ENCODE measurements at regions not wholly inside any gene's neighbourhood (a gene's known extent, or its start where the extent isn't known, plus 50 kb on each side); places are given as distances from the start of the nearest gene placed in this dataset.

GRCh38 chr3:43862992-43863805 lies 172.5 kb downstream of the ABHD5 start:
- no peak for TF ChIP-seq CTCF (IDR thresholded peaks at IDR 0.05; ENCODE audit: insufficient read depth, low read length, poor library complexity, severe bottlenecking)
- H3K27me3 ChIP-seq (replicated peaks; ENCODE audit: control insufficient read depth, insufficient read depth, low read length), result peaks cover 1% of the 10 kb centered on the region; the same call in 1 of the 2 replicates
- no peak for DNase-seq (ENCODE audit: extremely low read depth, insufficient read length)
- no peak overlapping the region for H3K4me3 ChIP-seq (replicated peaks; ENCODE audit: low read depth, low read length)
- no peaks in the 10 kb centered on the region for H3K36me3 ChIP-seq (ENCODE audit: control insufficient read depth, insufficient read depth, low read length)

DNA sequence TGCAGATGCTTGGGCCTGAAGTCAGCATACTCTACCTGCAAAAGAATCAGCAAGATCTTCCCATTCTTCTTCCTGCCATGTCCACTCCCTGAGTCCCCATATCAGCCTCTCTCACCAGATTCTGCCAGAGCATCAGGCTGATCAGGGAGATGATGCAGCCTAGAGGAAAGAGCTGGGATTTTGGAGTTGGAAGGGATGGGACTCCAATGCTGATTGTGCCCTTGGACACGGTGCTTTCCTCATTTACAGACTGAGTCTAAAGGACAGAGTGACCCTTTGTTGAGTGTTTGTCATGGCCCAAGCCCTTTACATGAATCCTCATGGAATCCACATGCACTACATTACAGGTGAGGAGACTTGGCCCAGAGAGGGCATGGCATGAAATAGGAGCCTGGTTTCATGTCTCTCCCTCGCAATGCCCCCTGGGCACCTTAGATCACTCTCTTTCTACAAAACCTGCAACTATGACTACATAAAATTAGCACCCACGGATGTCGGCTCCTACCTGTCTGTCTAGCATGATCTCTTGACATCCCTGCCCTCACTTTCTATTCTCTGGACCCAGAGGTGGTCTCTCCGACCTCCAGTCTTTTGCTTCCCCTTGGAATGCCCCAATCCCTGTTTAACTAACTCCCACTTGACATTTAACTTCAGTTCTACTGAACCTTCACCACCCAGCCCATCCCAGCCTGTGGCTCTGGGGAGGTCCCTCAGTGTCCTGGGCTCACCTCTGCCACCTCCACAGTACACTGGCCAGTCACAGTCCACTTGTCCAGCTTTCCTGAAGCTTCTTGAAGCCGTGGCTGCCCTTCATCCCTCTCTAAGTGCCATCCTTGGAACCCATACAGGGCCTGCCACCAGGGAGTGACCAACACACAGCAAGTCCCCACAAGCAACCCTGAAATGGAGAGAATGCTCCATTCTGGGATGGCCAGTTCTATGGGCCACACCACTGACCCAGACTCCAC lies 173.5 kb downstream of the ABHD5 start:
- DNase-seq (ENCODE audit: extremely low read depth, insufficient read length), result no peak
- H3K36me3 ChIP-seq (ENCODE audit: control insufficient read depth, insufficient read depth, low read length), result no peaks in the 10 kb centered on the region
- peaks cover 1% of the 10 kb centered on the region; the same call in 1 of the 2 replicates for H3K27me3 ChIP-seq (replicated peaks; ENCODE audit: control insufficient read depth, insufficient read depth, low read length)
- no peak overlapping the region for H3K4me3 ChIP-seq (replicated peaks; ENCODE audit: low read depth, low read length)
- TF ChIP-seq CTCF (IDR thresholded peaks at IDR 0.05; ENCODE audit: insufficient read depth, low read length, poor library complexity, severe bottlenecking), result no peak

GRCh38 chr3:43865351-43865750 lies 174.6 kb downstream of the ABHD5 start:
- H3K4me3 ChIP-seq (replicated peaks; ENCODE audit: low read depth, low read length), result no peak overlapping the region
- H3K27me3 ChIP-seq (replicated peaks; ENCODE audit: control insufficient read depth, insufficient read depth, low read length), result peaks cover 1% of the 10 kb centered on the region; the same call in 1 of the 2 replicates
- no peak for DNase-seq (ENCODE audit: extremely low read depth, insufficient read length)
- TF ChIP-seq CTCF (IDR thresholded peaks at IDR 0.05; ENCODE audit: insufficient read depth, low read length, poor library complexity, severe bottlenecking), result no peak
- no peaks in the 10 kb centered on the region for H3K36me3 ChIP-seq (ENCODE audit: control insufficient read depth, insufficient read depth, low read length)

- no peak overlapping the region for H3K4me3 ChIP-seq (replicated peaks; ENCODE audit: low read depth, low read length)
Observed at GRCh38 chr3:43865887-43866528, 175.3 kb downstream of the ABHD5 start.

More at GRCh38 chr3:43865887-43866528, 175.3 kb downstream of the ABHD5 start:
- Histone ChIP-seq H3K36me3 (ENCODE audit: control insufficient read depth, insufficient read depth, low read length) (no peaks in the 10 kb centered on the region), H3K27me3 (replicated peaks; ENCODE audit: control insufficient read depth, insufficient read depth, low read length) (peaks cover 1% of the 10 kb centered on the region; the same call in 1 of the 2 replicates)
- no peak for DNase-seq (ENCODE audit: extremely low read depth, insufficient read length)
- TF ChIP-seq CTCF (IDR thresholded peaks at IDR 0.05; ENCODE audit: insufficient read depth, low read length, poor library complexity, severe bottlenecking), result no peak
